Lower leg skin (tissue), 4 donors: ENCODE measurements at regions not wholly inside any gene's neighbourhood (a gene's known extent, or its start where the extent isn't known, plus 50 kb on each side); places are given as distances from the start of the nearest gene placed in this dataset.

ENCODE experiments used
- DNase-seq, 2 donors: peaks; one replicate each; pipeline ENCODE4 v3.0.0-alpha.2; 2019; ENCODE audit warnings: low spot score in 2 of 2
- H3K4me3 ChIP-seq: fragments of 200-600 bp; sonication (generic); 2 replicates; pipeline ENCODE4 v1.5.1; 2017; ENCODE audit warnings: mild to moderate bottlenecking, low read depth; ENCODE audit not compliant: poor library complexity, severe bottlenecking
- CTCF ChIP-seq, 3 donors: fragments of 450-650 bp; IDR thresholded peaks; one replicate each; pipeline ENCODE4 v1.5.1; 2016; ENCODE audit warnings: antibody characterized with exemption in 3 of 3, mild to moderate bottlenecking in 3 of 3, moderate library complexity in 2 of 3
- POLR2A ChIP-seq, 2 donors: fragments of 450-650 bp; IDR thresholded peaks; one replicate each; pipeline ENCODE4 v1.6.1; 2016 to 2017; ENCODE audit warnings: antibody characterized with exemption in 2 of 2, mild to moderate bottlenecking in 1 of 2, moderate library complexity in 1 of 2
- WGBS, 2 donors: methylation state at CpG; one replicate each; pipeline ENCODE4 v1.1.5; 2018; 5-methylcytosine and 5-hydroxymethylcytosine counted together
- intact Hi-C: fragments of 100-400 bp; cut with DNase I; formaldehyde crosslinking; loops from one replicate; pipeline ENCODE4 v1.15.0; 2023; ENCODE audit warnings: low total_unique reads

- TF ChIP-seq CTCF (IDR thresholded peaks at IDR 0.05) (no peak), POLR2A (IDR thresholded peaks at IDR 0.05) (no peak)
- WGBS, 2 donors: 26 to 36% methylated on average over 1 of the region's 1 CpG
- DNase-seq: no peak
- intact Hi-C loops: no loop called here
- H3K4me3 ChIP-seq: no peak overlapping the region
Observed at GRCh38 chr6:74834967-74835366, 370.9 kb downstream of the COL12A1 start.

- no peak for DNase-seq
- intact Hi-C loops: no loop called here
- H3K4me3 ChIP-seq: no peak overlapping the region
- 39 to 51% methylated on average over 6 of the region's 6 CpGs for WGBS, 2 donors
- no peak for TF ChIP-seq POLR2A (IDR thresholded peaks at IDR 0.05)
- no peak for TF ChIP-seq CTCF (IDR thresholded peaks at IDR 0.05)
Observed at GRCh38 chr6:74826263-74826662, 379.6 kb downstream of the COL12A1 start.

- 75 to 79% methylated on average over 4 of the region's 4 CpGs for WGBS, 2 donors
- DNase-seq: no peak
- no peak overlapping the region for H3K4me3 ChIP-seq
- TF ChIP-seq CTCF (IDR thresholded peaks at IDR 0.05) (no peak), POLR2A (IDR thresholded peaks at IDR 0.05) (no peak)
- intact Hi-C loops: no loop called here
Observed at GRCh38 chr6:74814440-74814839, 391.4 kb downstream of the COL12A1 start.

GRCh38 chr6:74807674-74808073 lies 398.2 kb downstream of the COL12A1 start:
- TF ChIP-seq CTCF (IDR thresholded peaks at IDR 0.05) (no peak), POLR2A (IDR thresholded peaks at IDR 0.05) (no peak)
- 84 to 88% methylated on average over 2 of the region's 2 CpGs for WGBS, 2 donors
- DNase-seq: no peak
- no peak overlapping the region for H3K4me3 ChIP-seq
- intact Hi-C loops: no loop called here

- TF ChIP-seq POLR2A (IDR thresholded peaks at IDR 0.05): no peak
- no peak for TF ChIP-seq CTCF (IDR thresholded peaks at IDR 0.05)
- intact Hi-C loops: no loop called here
- 18 to 23% methylated on average over 5 of the region's 5 CpGs for WGBS, 2 donors
- DNase-seq: no peak
- no peak overlapping the region for H3K4me3 ChIP-seq
Observed at GRCh38 chr6:74805916-74806696, 399.7 kb downstream of the COL12A1 start.

- H3K4me3 ChIP-seq: no peak overlapping the region
- 63 to 77% methylated on average over 1 of the region's 1 CpG for WGBS, 2 donors
- no peak for TF ChIP-seq POLR2A (IDR thresholded peaks at IDR 0.05)
- TF ChIP-seq CTCF (IDR thresholded peaks at IDR 0.05): no peak
- intact Hi-C loops: no loop called here
- no peak for DNase-seq
Observed at GRCh38 chr6:74798302-74798701, 407.6 kb downstream of the COL12A1 start.
